GM12872 (cell line): ENCODE measurements at regions not wholly inside any gene's neighbourhood (a gene's known extent, or its start where the extent isn't known, plus 50 kb on each side); places are given as distances from the start of the nearest gene placed in this dataset.

Experiments
- CTCF ChIP-seq: IDR thresholded peaks from 3 replicates; pipeline ENCODE4 v1.5.1; 2011; ENCODE audit warnings: low read depth, mild to moderate bottlenecking, low read length, moderate library complexity; ENCODE audit not compliant: insufficient read depth

- no peak for TF ChIP-seq CTCF
Measured at GRCh38 chr18:10015941-10016819, 102.4 kb downstream of the VAPA start.

GRCh38 chr18:10017043-10017442, 103.2 kb downstream of the VAPA start:
- no peak for TF ChIP-seq CTCF

DNA sequence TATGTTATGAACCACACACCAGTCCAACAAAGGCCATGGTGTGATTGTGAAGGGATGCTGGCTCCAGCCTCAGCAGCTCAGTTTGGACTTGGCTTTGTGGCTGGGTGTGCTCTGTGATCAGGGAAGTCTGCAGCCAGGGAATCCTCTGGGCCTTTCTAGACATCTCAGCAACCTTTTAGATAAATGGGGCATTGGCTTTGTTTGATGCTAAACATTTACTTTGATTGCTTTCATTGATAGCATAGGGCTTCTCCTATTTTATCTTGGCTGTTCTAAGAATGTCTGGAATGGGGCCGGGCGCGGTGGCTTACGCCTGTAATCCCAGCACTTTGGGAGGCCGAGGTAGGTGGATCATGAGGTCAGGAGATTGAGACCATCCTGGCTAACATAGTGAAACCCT, 104.5 kb downstream of the VAPA start:
- TF ChIP-seq CTCF: no peak

- TF ChIP-seq CTCF: no peak
Measured at GRCh38 chr18:10020171-10020570, 106.4 kb downstream of the VAPA start.

- TF ChIP-seq CTCF: no peak
Measured at GRCh38 chr18:10022365-10022764, 108.5 kb downstream of the VAPA start.

DNA sequence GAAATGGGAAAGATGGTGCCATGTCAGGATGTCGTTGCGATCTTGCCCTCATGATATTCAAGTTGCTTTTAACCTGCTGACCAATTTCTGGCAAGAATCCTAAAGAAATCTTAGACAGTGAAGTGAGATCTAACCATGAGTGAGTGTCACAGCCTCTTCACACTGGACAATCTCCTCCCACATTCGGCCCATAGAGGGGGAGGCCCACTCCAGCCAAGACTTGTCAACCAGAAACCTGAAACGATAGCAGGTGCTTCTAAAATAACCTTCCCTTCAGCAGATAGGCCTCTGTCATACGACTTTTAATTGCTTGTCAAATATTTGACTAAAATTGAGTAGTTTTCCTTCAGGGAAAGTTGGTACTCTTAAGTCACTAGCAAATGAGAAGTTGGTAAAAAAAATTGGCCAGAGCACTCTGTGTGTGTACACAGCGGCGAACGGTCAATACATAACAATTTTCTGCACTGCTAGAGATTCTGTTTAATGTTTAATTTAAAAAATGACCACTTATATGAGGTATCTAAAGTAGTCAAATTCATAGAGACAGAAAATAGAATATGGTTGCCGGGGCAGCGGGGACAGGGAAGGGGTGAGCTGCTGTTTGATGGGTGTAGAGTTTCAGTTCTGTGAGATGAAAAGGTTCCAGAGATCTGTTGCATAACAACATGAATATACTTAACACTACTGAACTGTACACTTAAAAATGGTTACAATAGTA, 110.2 kb downstream of the VAPA start:
- no peak for TF ChIP-seq CTCF
